Mesodermal cell (in vitro differentiated cells): ENCODE measurements at regions not wholly inside any gene's neighbourhood (a gene's known extent, or its start where the extent isn't known, plus 50 kb on each side); places are given as distances from the start of the nearest gene placed in this dataset.

Source experiments
- H3K27ac ChIP-seq: 2 replicates; pipeline ENCODE4 v1.7.0; 2013; ENCODE audit warnings: mild to moderate bottlenecking, low read depth, low read length, moderate library complexity; ENCODE audit not compliant: severe bottlenecking
- H3K36me3 ChIP-seq: 2 replicates; pipeline ENCODE4 v1.7.1; 2013; ENCODE audit warnings: mild to moderate bottlenecking, low read length, moderate library complexity; ENCODE audit not compliant: control insufficient read depth, insufficient read depth
- H3K4me1 ChIP-seq: one replicate; pipeline ENCODE4 v1.7.1; 2013; ENCODE audit warnings: mild to moderate bottlenecking, low read length; ENCODE audit not compliant: insufficient read depth, control insufficient read depth, poor library complexity, severe bottlenecking
- H3K4me3 ChIP-seq: 2 replicates; pipeline ENCODE4 v1.7.0; 2013; ENCODE audit warnings: low read length, control low read depth, mild to moderate bottlenecking; ENCODE audit not compliant: insufficient read depth, poor library complexity, severe bottlenecking; ENCODE audit errors: extremely low read depth
- H3K9me3 ChIP-seq: 2 replicates; pipeline ENCODE4 v1.7.1; 2013; ENCODE audit warnings: mild to moderate bottlenecking, low read length, moderate library complexity; ENCODE audit not compliant: control insufficient read depth
- WGBS, 2 experiments: methylation state at CpG; one replicate each; pipeline ENCODE4 v1.1.5; 2013; ENCODE audit warnings: missing lambda C conversion rate in 2 of 2; ENCODE audit not compliant: insufficient coverage in 2 of 2; 5-methylcytosine and 5-hydroxymethylcytosine counted together

DNA sequence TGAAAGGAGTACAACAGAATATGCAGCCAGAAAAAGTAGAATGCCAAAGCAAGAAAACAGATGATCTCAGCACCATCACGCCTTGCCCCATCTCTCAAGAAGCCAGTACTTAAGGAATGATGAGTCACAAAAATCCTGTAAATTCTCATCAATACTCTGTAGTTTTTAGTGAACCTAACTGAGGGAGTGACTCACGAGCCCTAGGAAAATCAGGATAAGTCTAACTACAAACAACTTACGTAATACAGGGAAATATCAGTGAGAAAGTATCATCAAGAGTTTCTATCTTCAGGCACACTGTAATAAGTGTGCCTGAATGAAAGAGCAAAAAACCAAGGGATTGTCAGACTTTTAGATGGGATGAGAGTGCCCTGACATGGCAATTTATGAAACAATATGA is 644.4 kb downstream of the STPG2 start:
- no CpG with 5 or more reads among the region's 3 CpGs for whole genome bisulfite sequencing, 2 experiments
- peak overlapping the region; percentile 52 for H3K27ac ChIP-seq

GRCh38 chr4:97500423-97500822 is 642.9 kb downstream of the STPG2 start:
- no peak overlapping the region for H3K4me3 ChIP-seq
- no peaks in the 10 kb centered on the region for H3K36me3 ChIP-seq
- H3K4me1 ChIP-seq, result peaks cover 15% of the 10 kb centered on the region
- no peak overlapping the region for H3K27ac ChIP-seq
- WGBS, 2 experiments, result 96 to 100% methylated on average over 2 of the region's 2 CpGs
- H3K9me3 ChIP-seq, result no peaks in the 10 kb centered on the region

More for the DNA sequence above, 644.4 kb downstream of the STPG2 start:
- Histone ChIP-seq H3K36me3 (no peaks in the 10 kb centered on the region), H3K9me3 (no peaks in the 10 kb centered on the region), H3K4me3 (no peak overlapping the region), H3K4me1 (peaks cover 15% of the 10 kb centered on the region)

GRCh38 chr4:97504713-97505112 is 638.6 kb downstream of the STPG2 start:
- H3K36me3 ChIP-seq, result no peaks in the 10 kb centered on the region
- H3K9me3 ChIP-seq, result no peaks in the 10 kb centered on the region
- no peak overlapping the region for H3K27ac ChIP-seq
- H3K4me1 ChIP-seq, result no peaks in the 10 kb centered on the region
- no peak overlapping the region for H3K4me3 ChIP-seq

- H3K4me1 ChIP-seq, result no peaks in the 10 kb centered on the region
- 100% methylated on average over 1 of the region's 2 CpGs; no CpG with 5 or more reads in 1 of the 2 experiments for WGBS, 2 experiments
Measured at GRCh38 chr4:97507587-97508245, 635.6 kb downstream of the STPG2 start.

More at GRCh38 chr4:97507587-97508245, 635.6 kb downstream of the STPG2 start:
- Histone ChIP-seq H3K9me3 (no peaks in the 10 kb centered on the region), H3K36me3 (no peaks in the 10 kb centered on the region), H3K4me3 (no peak overlapping the region), H3K27ac (no peak overlapping the region)
